GM21619 (cell line): ENCODE measurements at regions not wholly inside any gene's neighbourhood (a gene's known extent, or its start where the extent isn't known, plus 50 kb on each side); places are given as distances from the start of the nearest gene placed in this dataset.
"Not testable (repeated sequence)": the region's sequence is repeated elsewhere in the genome, so short reads cannot be mapped to it uniquely, and the experiment has no call there.

Experiments
- ATAC-seq: cut with Tn5 transposase; IDR thresholded peaks from one replicate; pipeline ENCODE4 v1.9.1; 2021; ENCODE audit not compliant: unreplicated experiment

GRCh38 chr3:164927728-164928127 is 150.6 kb downstream of the SI start:
- no peak for ATAC-seq

- no peak for ATAC-seq
Measured at GRCh38 chr3:164918905-164919304, 159.4 kb downstream of the SI start.

- no peak for ATAC-seq
Measured at GRCh38 chr3:164912916-164913315, 165.4 kb downstream of the SI start.

GRCh38 chr3:164903820-164904451 is 174.4 kb downstream of the SI start:
- ATAC-seq = no peak

- ATAC-seq = no peak
Measured at GRCh38 chr3:164897342-164897741, 181.0 kb downstream of the SI start.

- ATAC-seq = no peak
Measured at GRCh38 chr3:164890061-164890460, 188.2 kb downstream of the SI start.

- no peak for ATAC-seq
Measured at GRCh38 chr3:164883171-164883570, 195.1 kb downstream of the SI start.

GRCh38 chr3:164879201-164879600 is 199.1 kb downstream of the SI start:
- no peak for ATAC-seq

- no peak for ATAC-seq
Measured at GRCh38 chr3:164864454-164864853, 213.8 kb downstream of the SI start.

- ATAC-seq = no peak
Measured at GRCh38 chr3:164852866-164853265, 225.4 kb downstream of the SI start.

GRCh38 chr3:164851905-164852304 is 226.4 kb downstream of the SI start:
- ATAC-seq = no peak

GRCh38 chr3:164851204-164851603 is 227.1 kb downstream of the SI start:
- no peak for ATAC-seq

- no peak for ATAC-seq
Measured at GRCh38 chr3:164848923-164849322, 229.4 kb downstream of the SI start.

GRCh38 chr3:164845739-164846138 is 232.6 kb downstream of the SI start:
- no peak for ATAC-seq

- no peak for ATAC-seq
Measured at GRCh38 chr3:164832216-164832615, 246.1 kb downstream of the SI start.

GRCh38 chr3:164818318-164818717 is 260.0 kb downstream of the SI start:
- ATAC-seq = no peak

- ATAC-seq = no peak
Measured at GRCh38 chr3:164814106-164814505, 264.2 kb downstream of the SI start.

- no peak for ATAC-seq
Measured at GRCh38 chr3:164812042-164812441, 266.3 kb downstream of the SI start.

GRCh38 chr3:164806188-164806587 is 272.1 kb downstream of the SI start:
- no peak for ATAC-seq

- ATAC-seq = no peak
Measured at GRCh38 chr3:164794099-164794498, 284.2 kb downstream of the SI start.

GRCh38 chr3:164791263-164791662 is 287.0 kb downstream of the SI start:
- no peak for ATAC-seq

GRCh38 chr3:164784407-164784806 is 293.9 kb downstream of the SI start:
- not testable (repeated sequence) for ATAC-seq

- no peak for ATAC-seq
Measured at GRCh38 chr3:164781755-164782154, 296.5 kb downstream of the SI start.
